HG02623 (cell line): ENCODE measurements at regions not wholly inside any gene's neighbourhood (a gene's known extent, or its start where the extent isn't known, plus 50 kb on each side); places are given as distances from the start of the nearest gene placed in this dataset.

Experiments used
- ATAC-seq: cut with Tn5 transposase; IDR thresholded peaks from one replicate; pipeline ENCODE4 v1.9.1; 2021; ENCODE audit warnings: moderate library complexity; ENCODE audit not compliant: unreplicated experiment

DNA sequence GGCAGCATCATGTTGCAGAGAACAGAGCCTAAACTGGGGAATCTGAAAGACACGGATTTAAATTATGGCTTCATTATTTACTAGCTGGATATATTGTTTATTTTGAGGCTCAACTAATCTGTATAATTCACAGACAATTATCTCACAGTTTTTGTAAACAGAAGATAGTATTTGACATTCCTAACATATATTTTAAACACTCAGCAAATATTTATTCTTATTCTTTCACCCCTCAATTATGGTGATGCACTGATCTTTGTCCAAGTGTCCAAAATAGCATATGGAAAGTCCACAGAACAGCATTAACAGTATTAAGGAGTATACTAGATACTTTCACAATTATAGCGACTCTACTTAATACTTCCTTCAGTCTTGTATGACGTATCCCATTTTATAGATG lies 257.0 kb downstream of the ADGRG6 start:
- ATAC-seq = no peak

DNA sequence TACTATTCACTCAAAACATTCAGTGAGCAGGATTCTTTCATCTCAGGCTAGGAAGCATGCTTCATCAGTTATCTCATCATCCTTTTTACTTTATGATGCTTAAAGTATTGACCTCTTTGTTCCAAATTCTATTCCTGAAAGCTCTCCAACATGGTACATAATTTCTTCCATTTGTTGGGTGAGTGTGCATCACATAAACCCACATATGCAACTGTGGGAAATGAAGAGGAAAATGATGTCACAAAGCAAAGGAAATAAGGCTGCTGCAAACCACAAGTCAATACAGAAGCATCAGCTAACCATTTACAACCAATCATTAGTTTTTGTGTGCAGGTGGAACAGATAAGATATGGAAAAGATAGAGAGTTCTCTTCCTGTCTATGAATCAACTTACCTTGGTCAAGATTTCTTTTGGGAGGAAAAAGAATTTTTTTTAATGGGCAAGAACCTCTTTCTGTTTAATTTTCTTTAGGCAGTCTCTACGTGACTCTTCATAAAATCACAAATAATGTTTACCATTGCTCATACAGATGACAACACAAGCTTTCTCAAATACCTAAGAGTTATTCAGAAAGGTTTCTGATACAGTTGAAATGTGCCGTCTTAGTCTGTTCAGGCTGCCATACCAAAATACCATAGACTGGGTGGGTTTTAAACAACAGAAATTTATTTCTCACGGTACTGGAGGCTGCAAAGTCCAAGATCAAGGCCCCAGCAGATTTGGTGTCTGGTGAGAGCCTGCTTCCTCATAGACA lies 259.9 kb downstream of the ADGRG6 start:
- ATAC-seq = no peak

DNA sequence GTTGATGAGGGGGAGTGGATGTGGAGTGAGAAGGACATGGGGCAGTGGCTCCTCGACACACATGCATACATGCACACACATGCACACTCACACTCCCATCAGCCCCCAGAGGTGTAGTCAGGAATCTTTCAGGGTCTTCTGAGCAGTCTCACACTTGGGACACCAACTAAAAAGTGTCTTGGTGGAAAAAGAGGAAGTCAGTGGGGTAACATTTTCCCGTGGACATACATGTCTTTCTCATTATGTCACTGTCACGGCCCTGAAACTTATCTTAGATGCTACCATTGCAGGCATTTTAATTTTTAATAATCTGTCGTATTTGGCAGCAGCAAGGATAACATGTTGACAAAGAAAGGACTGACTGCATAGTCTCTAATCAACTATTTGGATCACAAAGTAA lies 261.1 kb downstream of the ADGRG6 start:
- ATAC-seq = no peak

DNA sequence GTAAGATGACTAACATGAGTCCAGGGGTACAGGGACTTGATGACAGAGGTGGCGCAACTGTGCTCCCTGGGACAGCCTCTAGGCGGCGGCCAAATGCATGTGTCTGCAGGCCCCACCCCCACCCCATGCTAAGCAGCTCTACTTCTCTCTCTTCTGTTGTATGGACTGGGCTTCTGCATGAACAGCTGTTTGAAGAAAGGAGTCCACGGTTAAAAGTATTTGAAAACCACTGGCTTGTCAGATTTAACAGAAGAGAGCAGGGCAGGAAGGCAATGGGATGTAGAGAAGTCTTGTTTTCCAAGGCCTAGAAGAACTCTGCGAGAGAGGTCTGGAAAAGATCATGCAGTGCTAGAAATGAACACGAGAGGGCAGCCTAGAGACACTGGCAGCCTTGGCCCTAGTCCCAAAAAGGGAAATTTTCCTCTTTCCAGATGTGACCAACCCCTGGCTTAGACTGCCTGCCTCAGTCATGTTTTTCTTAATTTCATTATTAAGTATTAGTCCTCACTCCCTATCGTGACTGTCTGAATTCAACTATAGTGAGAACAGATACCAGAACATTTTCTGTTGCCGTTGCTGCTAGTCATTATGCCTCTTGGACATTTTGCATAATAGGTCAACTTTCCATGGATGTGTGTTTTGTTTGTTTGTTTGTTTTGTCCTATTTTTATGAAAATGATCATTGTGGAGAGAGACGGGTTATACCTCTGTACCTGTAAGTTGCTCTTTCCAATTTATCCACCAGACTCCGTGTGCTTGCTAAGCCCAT lies 265.0 kb downstream of the ADGRG6 start:
- ATAC-seq = peak; percentile 65

DNA sequence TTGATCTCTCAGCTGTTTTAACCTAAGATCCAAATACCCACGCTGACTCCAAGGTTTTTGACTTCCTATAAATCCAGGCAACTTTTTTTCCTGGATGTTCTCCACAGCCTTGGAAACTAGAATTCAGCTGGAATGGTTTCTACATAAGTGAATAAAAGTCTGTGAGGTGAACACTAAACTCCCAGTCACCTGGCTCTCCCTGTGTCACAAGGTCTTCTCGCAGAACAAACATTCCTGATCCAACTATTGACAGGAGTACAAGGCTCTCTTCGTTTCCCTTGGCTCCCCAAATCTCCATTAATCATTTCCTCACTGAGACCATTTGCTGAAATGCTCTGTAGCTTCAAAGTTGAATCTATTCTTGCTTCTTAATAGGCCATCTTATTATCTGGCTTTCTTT lies 265.7 kb downstream of the ADGRG6 start:
- ATAC-seq = no peak

DNA sequence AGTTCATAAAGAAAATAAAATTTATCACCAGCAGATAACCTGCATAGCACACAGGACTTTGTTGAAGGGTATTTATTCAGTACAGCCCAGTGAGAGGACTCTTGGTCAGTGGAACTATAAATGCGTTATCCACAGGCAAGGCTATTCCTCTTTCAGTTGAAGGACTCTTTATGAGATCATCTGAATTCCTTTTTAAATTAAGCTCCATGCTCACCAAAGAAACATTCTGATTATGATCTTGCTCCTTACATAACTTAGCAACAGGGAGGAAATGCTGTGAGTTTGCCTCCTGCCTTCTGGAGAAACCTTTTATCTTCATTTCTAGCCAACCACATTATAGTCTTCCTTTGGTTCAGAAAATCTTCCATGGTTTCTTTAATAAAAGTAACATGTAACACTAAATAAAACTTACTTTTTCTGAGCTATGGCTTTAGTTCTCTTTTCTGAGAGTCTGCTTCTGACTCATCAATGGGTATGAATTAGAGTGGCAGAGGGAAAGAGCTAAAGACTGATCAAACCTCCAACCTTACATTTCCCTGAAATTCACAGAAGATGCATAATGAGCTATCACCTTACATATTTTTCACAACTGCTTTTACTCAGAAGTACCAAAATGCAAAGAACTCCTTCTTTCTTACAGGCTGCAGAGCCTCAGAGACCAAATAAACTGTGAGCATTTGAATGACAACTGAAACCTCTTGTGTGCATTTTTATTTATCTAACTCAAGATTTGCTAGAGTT lies 267.2 kb downstream of the ADGRG6 start:
- no peak for ATAC-seq

DNA sequence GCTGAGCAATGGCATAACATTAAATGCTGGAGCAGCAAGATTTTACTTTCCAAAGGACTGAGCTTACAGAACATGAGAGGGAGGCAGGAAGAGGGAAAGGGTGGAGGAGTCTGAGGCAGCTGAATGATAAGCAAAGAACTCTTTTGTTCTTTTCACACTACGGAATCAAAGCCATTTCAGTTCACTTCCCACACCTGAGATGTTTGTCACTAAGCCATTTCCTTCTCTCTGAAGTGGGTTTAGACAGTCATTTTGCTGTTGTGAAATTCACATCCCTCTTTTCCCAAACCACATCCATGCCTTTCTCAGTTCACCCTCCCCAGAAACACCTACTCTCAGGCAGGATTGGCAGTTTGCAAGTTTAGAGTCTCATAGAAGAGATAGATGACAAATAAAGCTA lies 267.9 kb downstream of the ADGRG6 start:
- no peak for ATAC-seq

DNA sequence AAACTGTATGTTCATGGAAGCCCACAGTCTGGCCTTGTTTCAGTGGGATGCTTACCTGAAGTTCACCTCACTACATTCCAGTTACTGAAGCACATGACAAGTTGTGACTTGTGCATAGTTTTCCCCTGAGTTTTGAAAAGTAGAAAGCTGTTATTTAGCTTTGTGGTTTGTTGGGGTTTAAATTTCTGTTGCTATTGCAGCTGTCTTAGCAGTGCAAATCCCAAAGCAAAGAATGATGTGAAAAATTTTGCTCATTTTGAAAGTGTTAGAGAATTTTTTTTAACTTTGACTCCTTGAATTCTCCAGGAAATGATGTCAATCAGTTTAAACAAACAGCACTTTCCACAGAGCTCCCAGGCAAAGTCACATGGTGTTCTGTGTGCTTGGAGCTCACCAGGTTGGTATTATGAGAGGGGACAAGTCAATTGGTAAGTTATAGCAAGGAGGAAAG lies 268.4 kb downstream of the ADGRG6 start:
- no peak for ATAC-seq

DNA sequence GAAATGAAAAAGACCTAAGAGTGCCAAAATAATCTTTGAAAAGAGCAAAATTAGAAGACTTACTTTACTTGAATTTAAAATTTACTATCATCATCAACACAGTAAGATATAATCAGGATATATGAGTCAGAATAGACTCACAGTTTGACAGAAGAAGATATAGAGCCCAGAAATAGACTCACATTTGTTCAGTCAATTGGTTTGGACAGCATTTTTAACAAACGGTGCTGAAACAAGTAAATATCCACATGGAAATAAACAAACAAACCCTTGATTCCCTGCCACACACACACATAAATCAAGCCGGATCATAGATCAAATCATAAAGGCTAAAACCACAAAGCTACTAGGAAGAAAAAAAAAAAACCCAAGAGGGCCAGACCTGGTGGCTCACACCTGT lies 291.1 kb downstream of the ADGRG6 start:
- ATAC-seq = no peak

DNA sequence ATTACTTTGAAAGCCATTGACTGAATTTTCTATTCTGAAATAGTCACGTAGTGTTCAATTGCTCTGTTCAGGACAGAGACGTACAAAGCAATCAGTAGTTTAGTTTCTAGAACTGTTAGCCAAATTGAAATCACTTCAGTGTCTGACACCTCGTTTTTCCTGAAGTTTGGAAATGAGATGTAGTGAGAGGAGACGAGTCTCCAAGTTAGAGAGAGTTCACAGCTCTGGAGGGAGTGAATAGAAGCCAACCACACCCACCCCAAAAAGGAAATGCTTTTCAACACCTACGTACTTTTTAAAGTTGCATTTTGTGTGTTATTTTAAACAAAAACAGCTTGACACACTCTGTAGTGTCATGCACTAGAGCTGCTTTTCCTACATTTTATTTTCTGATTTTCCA lies 296.0 kb downstream of the ADGRG6 start:
- ATAC-seq = no peak

DNA sequence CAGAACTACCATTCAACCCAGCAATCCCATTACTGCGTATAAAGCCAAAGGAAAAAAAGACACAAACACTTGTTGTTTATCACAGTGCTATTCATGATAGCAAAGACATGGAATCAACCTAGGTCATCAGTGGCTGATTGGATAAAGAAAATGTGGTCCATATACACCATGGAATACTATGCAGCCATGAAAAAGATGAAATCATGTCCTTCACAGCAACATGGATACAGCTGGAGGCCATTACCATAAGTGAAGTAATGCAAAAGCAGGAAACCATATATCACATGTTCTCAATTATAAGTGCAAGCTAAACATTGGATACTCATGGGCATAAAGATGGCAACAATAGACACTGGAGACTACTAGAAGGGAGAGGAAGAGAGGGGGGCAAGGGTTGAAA lies 299.6 kb downstream of the ADGRG6 start:
- ATAC-seq = no peak

DNA sequence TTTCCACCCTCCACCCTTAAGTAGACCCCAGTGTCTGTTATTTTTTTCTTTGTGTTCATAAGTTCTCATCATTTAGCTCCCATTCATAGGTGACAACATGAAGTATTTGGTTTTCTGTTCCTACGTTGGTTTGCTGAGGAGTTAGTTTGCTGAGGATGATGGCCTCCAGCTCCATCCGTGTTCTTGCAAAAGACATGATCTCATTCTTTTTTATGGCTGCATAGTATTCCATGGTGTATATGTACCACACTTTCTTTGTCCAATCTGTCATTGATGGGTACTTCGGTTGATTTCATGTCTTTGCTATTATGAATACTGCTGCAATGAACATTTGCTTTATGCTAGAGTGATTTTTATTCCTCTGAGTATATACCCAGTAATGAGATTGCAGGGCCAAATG lies 301.2 kb downstream of the ADGRG6 start:
- ATAC-seq = no peak

DNA sequence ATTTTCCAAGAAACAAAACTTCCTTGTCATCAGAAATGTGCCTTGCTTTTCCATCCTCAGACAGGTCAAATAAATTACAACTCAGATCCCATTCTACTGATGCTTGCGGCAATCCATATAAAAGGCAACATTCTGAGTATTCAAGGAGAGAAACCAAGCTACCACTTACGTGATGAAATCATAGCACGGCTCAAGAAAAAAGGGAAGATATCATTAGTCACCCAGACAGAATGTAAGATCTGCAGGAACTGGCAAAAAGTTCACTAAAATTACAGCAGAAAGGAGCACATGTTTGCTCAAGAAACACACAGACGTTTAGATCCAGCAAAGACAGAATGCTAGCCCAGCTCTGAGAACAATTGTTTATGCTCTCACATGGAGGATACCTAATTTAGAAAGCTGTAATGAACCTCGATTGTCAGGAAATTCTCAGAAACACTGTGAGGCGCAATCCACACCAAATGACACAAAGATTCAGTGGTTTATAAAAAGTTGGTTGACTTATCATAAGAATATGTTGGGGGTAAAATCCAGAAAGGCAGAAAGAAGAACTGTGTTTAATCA lies 304.2 kb downstream of the ADGRG6 start:
- ATAC-seq = no peak

DNA sequence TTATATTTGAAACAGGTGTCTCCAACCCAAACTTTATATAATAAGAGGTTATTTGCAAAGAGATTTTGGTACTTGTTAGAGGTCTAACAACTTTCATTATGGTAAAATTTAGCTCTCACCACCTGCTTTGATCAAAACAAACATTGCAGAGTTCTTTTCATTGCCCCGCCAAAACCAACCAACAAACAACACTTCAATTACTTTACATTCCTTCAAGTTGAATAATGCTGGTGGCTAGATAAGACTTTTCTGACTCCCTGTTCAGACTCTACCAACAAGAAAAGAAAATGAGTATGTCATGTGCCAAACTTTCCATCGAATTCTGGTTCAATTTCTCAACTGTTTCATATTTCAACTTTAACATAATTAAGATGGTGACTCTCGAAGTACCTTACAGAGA lies 311.1 kb downstream of the ADGRG6 start:
- no peak for ATAC-seq

DNA sequence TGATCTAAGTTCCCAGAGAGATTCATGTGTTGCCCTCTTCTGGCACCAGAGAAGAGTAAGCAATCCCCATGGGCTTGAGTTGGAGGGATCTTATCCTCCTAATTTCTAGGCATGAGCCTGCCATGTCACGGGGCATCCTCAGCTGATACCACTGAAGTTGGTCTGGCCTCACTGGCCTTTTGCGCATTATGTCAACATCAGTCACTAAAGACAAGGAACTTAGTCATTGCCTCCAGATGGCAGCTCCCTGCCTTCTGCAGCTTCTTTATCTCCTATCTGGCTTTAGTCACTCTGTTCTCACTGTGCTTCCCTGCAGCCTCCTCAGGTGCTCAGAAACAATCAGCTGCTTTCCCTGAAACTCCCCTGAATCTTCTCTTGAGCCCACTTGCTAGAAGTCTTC lies 312.2 kb downstream of the ADGRG6 start:
- no peak for ATAC-seq

DNA sequence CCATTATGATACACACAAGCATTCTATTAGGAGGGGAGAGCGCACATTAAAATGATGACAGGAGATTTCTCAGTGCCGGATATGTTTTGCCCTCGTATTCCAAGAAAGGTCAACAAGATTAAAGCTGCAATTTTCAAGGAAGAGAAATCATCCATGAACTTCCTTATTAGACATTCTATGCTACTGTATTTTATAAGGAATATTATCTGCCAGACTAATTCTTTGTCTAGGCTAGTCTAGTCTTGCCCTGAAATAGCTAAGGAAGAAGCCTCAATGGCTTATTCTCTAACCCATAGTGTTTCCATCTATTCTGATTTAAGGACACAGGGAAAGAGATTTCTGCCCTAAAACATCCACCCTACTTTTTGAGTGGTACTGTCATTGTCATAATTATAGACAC lies 315.4 kb downstream of the ADGRG6 start:
- ATAC-seq = no peak

DNA sequence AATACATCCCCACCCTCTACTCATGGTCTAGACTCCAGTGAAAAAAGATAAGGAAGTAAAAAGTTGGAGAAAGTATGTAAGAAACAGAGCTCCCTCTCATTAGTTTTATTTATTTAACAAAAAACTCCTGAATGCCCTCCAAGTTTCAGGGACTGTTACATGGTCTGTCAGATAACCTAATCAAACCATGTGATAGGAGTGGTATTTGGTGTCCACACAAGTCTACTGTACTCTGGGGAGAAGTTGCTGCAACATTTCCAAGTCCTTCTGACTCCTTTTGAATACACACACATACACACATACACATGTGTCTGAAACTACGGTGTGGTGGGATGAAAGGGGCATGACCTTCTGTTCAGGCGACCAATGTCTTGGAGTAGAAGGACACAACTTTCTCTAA lies 320.0 kb downstream of the ADGRG6 start:
- ATAC-seq = no peak

DNA sequence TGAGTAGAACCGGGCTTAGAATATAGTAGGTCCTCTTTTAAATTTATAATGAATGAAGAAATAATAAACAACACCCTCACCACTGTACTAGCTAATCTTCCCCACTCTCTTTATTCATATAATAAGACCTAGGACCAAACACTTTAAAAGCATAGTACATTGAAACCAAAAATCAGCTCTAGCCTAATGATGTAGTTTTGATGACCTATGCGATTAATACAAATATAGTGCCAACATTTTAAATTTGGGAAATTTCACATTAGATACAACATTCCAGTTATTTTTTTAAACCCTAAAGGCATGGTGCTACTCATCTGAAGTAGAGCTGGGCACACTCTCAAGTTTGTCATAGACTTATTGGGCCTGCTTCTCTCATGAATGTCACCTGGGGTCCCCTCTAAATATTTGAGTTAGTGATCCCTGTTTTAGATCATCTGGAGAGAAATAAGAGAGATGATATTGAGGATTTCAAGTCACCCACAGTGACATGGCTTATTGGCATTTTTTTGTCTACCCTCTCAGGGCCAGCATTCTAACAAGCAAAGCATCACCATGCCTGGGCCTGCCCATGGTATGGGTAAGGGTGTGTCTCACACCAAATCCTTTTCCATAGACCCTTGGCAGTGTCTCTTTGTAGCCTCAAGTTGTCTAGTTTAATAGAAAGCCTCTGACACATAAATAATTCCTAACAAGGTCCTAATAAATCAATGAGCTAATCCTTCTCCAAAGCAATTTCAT lies 319.8 kb downstream of the HIVEP2 start:
- ATAC-seq = no peak

DNA sequence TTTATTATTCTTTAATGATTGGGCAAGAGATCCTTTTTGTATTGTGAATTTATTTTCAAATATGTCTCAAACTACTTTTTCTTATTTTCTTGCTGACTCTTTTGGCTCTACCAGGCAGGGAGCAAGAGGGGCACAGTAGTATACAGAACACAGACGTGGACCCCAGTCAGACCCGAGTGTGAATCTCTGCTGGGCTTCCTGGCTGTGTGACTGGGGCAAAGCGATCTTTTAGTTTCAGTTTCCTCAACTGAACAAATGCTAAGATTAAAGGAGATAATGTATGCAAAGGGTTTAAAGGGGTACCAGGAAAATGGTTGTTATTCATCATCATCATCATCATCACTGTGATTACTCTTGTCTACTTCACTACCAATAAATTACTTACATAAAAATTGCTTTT lies 317.5 kb downstream of the HIVEP2 start:
- no peak for ATAC-seq

DNA sequence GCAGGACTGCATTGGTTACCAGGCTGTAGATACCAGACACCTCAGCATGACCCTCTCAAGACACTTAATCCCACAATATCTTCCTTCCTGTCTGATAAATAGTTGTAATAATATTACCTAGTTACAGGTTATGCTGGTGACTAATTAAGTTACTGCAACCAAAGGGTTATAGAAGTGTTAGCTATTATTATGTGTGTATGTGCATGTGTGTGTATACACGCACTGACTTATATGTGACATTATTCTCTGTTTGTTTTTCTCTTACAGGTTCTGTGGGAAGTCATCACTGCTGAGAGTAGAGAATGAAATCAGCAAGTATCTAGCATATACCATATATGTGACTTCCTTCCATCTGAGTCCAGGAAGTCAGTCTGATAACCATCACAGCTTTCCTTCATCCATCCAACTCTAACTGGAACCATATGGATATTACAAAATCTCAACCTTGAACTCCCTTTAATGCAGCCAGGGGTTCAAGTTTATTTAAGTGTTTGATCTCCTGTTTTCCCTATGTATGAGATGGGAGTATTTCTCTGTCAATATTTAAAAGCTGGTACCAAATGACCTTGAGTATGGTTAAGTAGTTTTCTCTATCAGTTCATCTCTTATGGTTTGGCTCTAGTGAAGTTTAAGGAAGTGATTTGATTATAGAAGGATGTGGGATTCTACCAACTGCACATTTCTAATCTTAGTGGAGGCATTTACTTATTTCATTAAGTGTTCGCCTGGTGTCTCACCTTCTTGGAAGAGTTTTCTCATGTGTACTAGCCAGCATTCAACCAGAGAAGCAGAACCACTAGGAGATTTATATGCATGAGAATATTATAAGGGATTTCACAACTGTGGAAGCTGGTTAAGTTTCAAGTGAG lies 313.2 kb downstream of the HIVEP2 start:
- ATAC-seq = no peak
